H1 (cell line): ENCODE measurements at regions not wholly inside any gene's neighbourhood (a gene's known extent, or its start where the extent isn't known, plus 50 kb on each side); places are given as distances from the start of the nearest gene placed in this dataset.

Experiments
- CTCF ChIA-PET: fragments of 300-600 bp; sonication (Branson Sonifier 250); formaldehyde crosslinking; loops from one replicate; lab custom pipeline; 2021; ENCODE audit not compliant: partially characterized antibody; lab: Charles Lee
- POLR2A ChIA-PET: fragments of 300-600 bp; sonication (Branson Sonifier 250); formaldehyde crosslinking; loops from one replicate; lab custom pipeline; 2021; ENCODE audit warnings: inconsistent platforms; ENCODE audit not compliant: partially characterized antibody; lab: Charles Lee
- DNase-seq, 2 experiments: peaks; one replicate each; pipeline versions ENCODE4 v3.0.0 to v3.0.0-alpha.2; 2010 to 2022; ENCODE audit warnings: low spot score in 2 of 2, low read depth in 1 of 2, mixed read lengths in 1 of 2
- FAIRE-seq: peaks from 2 replicates; lab custom pipeline; 2011; peaks lifted over from hg19 to GRCh38; lab: Jason Lieb, UNC
- H2AFZ ChIP-seq: 2 replicates; pipeline ENCODE4 v1.8.1; 2012; ENCODE audit warnings: low read length, inconsistent platforms
- H2AK5ac ChIP-seq: 2 replicates; pipeline ENCODE4 v1.6.1; 2013; ENCODE audit warnings: low read depth, low read length
- H2BK120ac ChIP-seq: replicated peaks from 2 replicates; pipeline ENCODE3; 2013; ENCODE audit warnings: low read depth, low read length, inconsistent platforms
- H2BK12ac ChIP-seq: 2 replicates; pipeline ENCODE4 v1.6.1; 2013; ENCODE audit warnings: low read depth, low read length
- H2BK15ac ChIP-seq: 2 replicates; pipeline ENCODE4 v1.6.1; 2013; ENCODE audit warnings: low read length
- H2BK20ac ChIP-seq: 2 replicates; pipeline ENCODE4 v1.6.1; 2013; ENCODE audit warnings: low read length
- H2BK5ac ChIP-seq: 2 replicates; pipeline ENCODE4 v1.6.1; 2013; ENCODE audit warnings: low read depth, low read length
- H3K14ac ChIP-seq: 2 replicates; pipeline ENCODE4 v1.6.1; 2013; ENCODE audit warnings: inconsistent platforms; ENCODE audit not compliant: insufficient read length
- H3K18ac ChIP-seq: 2 replicates; pipeline ENCODE4 v1.6.1; 2013; ENCODE audit warnings: low read length; ENCODE audit errors: extremely low read depth
- H3K23ac ChIP-seq: 2 replicates; pipeline ENCODE4 v1.6.1; 2013; ENCODE audit warnings: inconsistent platforms; ENCODE audit not compliant: insufficient read length
- H3K23me2 ChIP-seq: 2 replicates; pipeline ENCODE4 v1.6.1; 2013; ENCODE audit warnings: low read depth, low read length
- H3K27ac ChIP-seq: 2 replicates; pipeline ENCODE4 v1.6.1; 2011; ENCODE audit warnings: low read depth, low read length, inconsistent platforms
- H3K27me3 ChIP-seq, 4 experiments: replicated peaks in 1 of 4; 1 replicate in 1 of 4; 2 replicates in 3 of 4; pipeline versions ENCODE4 v1.6.1 to v1.8.1; 2011 to 2013; ENCODE audit warnings: low read length in 3 of 4, mild to moderate bottlenecking in 3 of 4, inconsistent platforms in 2 of 4, mixed read lengths in 2 of 4, moderate library complexity in 1 of 4; ENCODE audit not compliant: control insufficient read depth in 3 of 4, insufficient read depth in 3 of 4; ENCODE audit errors: extremely low read depth in 1 of 4
- H3K36me3 ChIP-seq, 4 experiments: 2 replicates each; pipeline versions ENCODE4 v1.6.1 to v1.8.1; 2011 to 2013; ENCODE audit warnings: mild to moderate bottlenecking in 4 of 4, low read length in 3 of 4, moderate library complexity in 2 of 4, control low read depth in 1 of 4, inconsistent platforms in 1 of 4; ENCODE audit not compliant: insufficient read depth in 4 of 4, control insufficient read depth in 2 of 4
- H3K4ac ChIP-seq: replicated peaks from 2 replicates; pipeline ENCODE3; 2013; ENCODE audit warnings: low read length, low read depth, mixed read lengths, inconsistent platforms; ENCODE audit not compliant: insufficient read length
- H3K4me1 ChIP-seq, 4 experiments: replicated peaks in 1 of 4; 1 replicate in 1 of 4; 2 replicates in 3 of 4; pipeline versions ENCODE4 v1.6.1 to v1.8.1; 2011 to 2013; ENCODE audit warnings: low read length in 3 of 4, inconsistent platforms in 2 of 4, mixed read lengths in 1 of 4; ENCODE audit not compliant: insufficient read depth in 4 of 4, control insufficient read depth in 3 of 4
- H3K4me2 ChIP-seq, 2 experiments: 2 replicates each; pipeline versions ENCODE4 v1.6.1 to v1.8.1; 2011 to 2013; ENCODE audit warnings: low read depth in 2 of 2, low read length in 2 of 2, control low read depth in 1 of 2, inconsistent platforms in 1 of 2, mild to moderate bottlenecking in 1 of 2; ENCODE audit not compliant: insufficient read depth in 1 of 2
- H3K4me3 ChIP-seq, 4 experiments: fragments of 200-600, 300-600 bp in 1 of 4; sonication (generic), shearing (Covaris generic), sonication (Bioruptor Twin) in 1 of 4; 2 replicates each; pipeline versions ENCODE4 v1.5.1 to v1.8.1; 2011 to 2016; ENCODE audit warnings: low read length in 4 of 4, low read depth in 3 of 4, control low read depth in 2 of 4, inconsistent platforms in 2 of 4, mild to moderate bottlenecking in 2 of 4, mixed read lengths in 1 of 4, moderate library complexity in 1 of 4; ENCODE audit not compliant: insufficient read depth in 2 of 4; ENCODE audit errors: extremely low read depth in 1 of 4
- H3K56ac ChIP-seq: replicated peaks from 2 replicates; pipeline ENCODE3; 2013; ENCODE audit warnings: low read depth, mild to moderate bottlenecking, mixed read lengths, low read length, inconsistent platforms; ENCODE audit not compliant: insufficient read length
- H3K79me1 ChIP-seq: 2 replicates; pipeline ENCODE4 v1.6.1; 2013; ENCODE audit warnings: low read depth, low read length, control low read depth
- H3K79me2 ChIP-seq, 2 experiments: 2 replicates each; pipeline versions ENCODE4 v1.6.1 to v1.8.1; 2012 to 2013; ENCODE audit warnings: low read length in 2 of 2, mild to moderate bottlenecking in 2 of 2, inconsistent platforms in 1 of 2; ENCODE audit not compliant: insufficient read depth in 2 of 2, control insufficient read depth in 1 of 2
- H3K9ac ChIP-seq, 4 experiments: replicated peaks in 1 of 4; 1 replicate in 1 of 4; 2 replicates in 3 of 4; pipeline versions ENCODE4 v1.6.1 to v1.8.1; 2011 to 2013; ENCODE audit warnings: low read depth in 3 of 4, low read length in 3 of 4, control low read depth in 2 of 4, mild to moderate bottlenecking in 2 of 4, moderate library complexity in 2 of 4, inconsistent platforms in 1 of 4; ENCODE audit errors: extremely low read depth in 1 of 4
- H3K9me3 ChIP-seq, 2 experiments: 2 replicates each; pipeline versions ENCODE4 v1.6.1 to v1.8.1; 2012 to 2013; ENCODE audit warnings: mild to moderate bottlenecking in 2 of 2, moderate library complexity in 2 of 2, control low read depth in 1 of 2, inconsistent platforms in 1 of 2, low read depth in 1 of 2, low read length in 1 of 2, mixed read lengths in 1 of 2; ENCODE audit not compliant: insufficient read depth in 2 of 2
- H4K20me1 ChIP-seq, 2 experiments: replicated peaks in 1 of 2; 2 replicates each; pipeline versions ENCODE3 to v1.8.1; 2011 to 2013; ENCODE audit warnings: inconsistent platforms in 2 of 2, low read length in 2 of 2, mild to moderate bottlenecking in 1 of 2; ENCODE audit not compliant: insufficient read depth in 2 of 2, control insufficient read depth in 1 of 2
- H4K5ac ChIP-seq: 2 replicates; pipeline ENCODE4 v1.6.1; 2013; ENCODE audit warnings: low read length, low read depth, mixed read lengths, inconsistent platforms; ENCODE audit not compliant: insufficient read length
- H4K8ac ChIP-seq: 2 replicates; pipeline ENCODE4 v1.8.0; 2013; ENCODE audit warnings: mild to moderate bottlenecking, moderate library complexity, low read length, inconsistent platforms; ENCODE audit not compliant: insufficient read depth; ENCODE audit errors: extremely low read depth
- H4K91ac ChIP-seq: replicated peaks from 2 replicates; pipeline ENCODE3; 2013; ENCODE audit warnings: low read length, mixed read lengths, inconsistent platforms; ENCODE audit not compliant: insufficient read length
- ASH2L ChIP-seq: fragments of 200-600, 300-600 bp; sonication (generic); IDR thresholded peaks from one replicate; pipeline ENCODE4 v1.7.1; 2017; ENCODE audit warnings: low read length
- CTCF ChIP-seq, 3 experiments: IDR thresholded peaks; 1 replicate in 2 of 3; 2 replicates in 1 of 3; pipeline versions ENCODE4 v1.5.1 to v1.6.1; 2011; ENCODE audit warnings: low read length in 3 of 3, mild to moderate bottlenecking in 3 of 3, inconsistent platforms in 2 of 3, low read depth in 1 of 3, moderate library complexity in 1 of 3; ENCODE audit not compliant: insufficient read depth in 1 of 3; ENCODE audit errors: control extremely low read depth in 1 of 3
- GABPA ChIP-seq: IDR thresholded peaks from 2 replicates; pipeline ENCODE4 v1.6.1; 2011; ENCODE audit warnings: mild to moderate bottlenecking, low read length, moderate library complexity, borderline replicate concordance; ENCODE audit not compliant: insufficient read depth
- JUN ChIP-seq: IDR thresholded peaks from 2 replicates; pipeline ENCODE4 v1.6.1; 2011; ENCODE audit warnings: low read depth, mild to moderate bottlenecking, improper control_type of control experiment, low read length
- JUND ChIP-seq: IDR thresholded peaks from 2 replicates; pipeline ENCODE4 v1.6.1; 2011; ENCODE audit warnings: mild to moderate bottlenecking, improper control_type of control experiment, low read length
- POLR2AphosphoS5 ChIP-seq: IDR thresholded peaks from 2 replicates; pipeline ENCODE4 v1.6.1; 2011; ENCODE audit warnings: low read depth, low read length
- SP4 ChIP-seq: IDR thresholded peaks from 2 replicates; pipeline ENCODE4 v1.6.1; 2012; ENCODE audit warnings: low read length, inconsistent platforms
- TCF12 ChIP-seq: IDR thresholded peaks from 2 replicates; pipeline ENCODE4 v1.6.1; 2011; ENCODE audit warnings: low read depth, mild to moderate bottlenecking, low read length
- TEAD4 ChIP-seq: IDR thresholded peaks from 2 replicates; pipeline ENCODE4 v1.6.1; 2012; ENCODE audit warnings: low read depth, low read length, inconsistent platforms, mixed read lengths
- WGBS, 2 experiments: shearing (Covaris generic) in 1 of 2; methylation state at CpG; one replicate each; pipeline versions ENCODE4 v1.1.6 to v1.1.7; 2013 to 2015; ENCODE audit warnings: low lambda C conversion rate in 2 of 2, mixed read lengths in 2 of 2, inconsistent platforms in 1 of 2, low coverage in 1 of 2, missing lambda C conversion rate in 1 of 2; ENCODE audit not compliant: insufficient replicate concordance in 2 of 2, insufficient coverage in 1 of 2, insufficient read length in 1 of 2; ENCODE audit errors: extremely low coverage in 1 of 2, missing lambda C conversion rate in 1 of 2; 5-methylcytosine and 5-hydroxymethylcytosine counted together

DNA sequence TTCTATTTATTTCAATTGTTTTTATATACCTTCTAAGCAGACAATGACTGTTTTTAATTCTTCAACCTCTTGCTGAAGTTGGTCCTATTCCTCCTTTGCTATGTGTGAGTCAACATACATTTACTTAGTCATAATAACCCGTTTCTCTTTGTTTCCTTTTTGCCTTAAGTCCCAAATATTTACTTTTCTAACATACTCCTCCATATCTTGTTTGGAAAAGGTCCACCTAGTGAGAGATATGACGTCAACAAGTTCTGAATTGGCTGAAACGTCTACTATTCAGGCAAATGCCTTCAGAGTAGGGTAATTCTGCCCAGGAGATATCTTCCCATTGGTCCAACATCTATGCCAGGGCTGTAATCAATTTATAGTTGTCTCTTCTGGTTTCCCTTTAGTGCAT is 179.3 kb upstream of the GEMIN8 start:
- Histone ChIP-seq H4K91ac (no peak overlapping the region), H3K79me1 (no peaks in the 10 kb centered on the region)

More for the DNA sequence above, 179.3 kb upstream of the GEMIN8 start:
- no peaks in the 10 kb centered on the region for H3K23me2 ChIP-seq
- no peak overlapping the region for H2BK120ac ChIP-seq
- H3K9me3 ChIP-seq: peaks cover 2 to 6% of the 10 kb centered on the region in 2 experiments; a peak in 1 of 4 replicates
- no peaks in the 10 kb centered on the region for H3K79me2 ChIP-seq
- CTCF ChIA-PET: no interaction called here
- H3K36me3 ChIP-seq: no peaks in the 10 kb centered on the region
- DNase-seq (no peak), FAIRE-seq (no peak)
- no peak overlapping the region for H2AFZ ChIP-seq
- no peak overlapping the region for H4K8ac ChIP-seq
- no peak overlapping the region for H2BK12ac ChIP-seq
- H3K9ac ChIP-seq: no peak overlapping the region
- no peak overlapping the region for H2AK5ac ChIP-seq
- H3K4me1 ChIP-seq: no peaks in the 10 kb centered on the region
- TF ChIP-seq JUN (no peak), JUND (no peak), ASH2L (no peak), TEAD4 (no peak), CTCF (IDR thresholded peaks at IDR 0.05; ENCODE audit: control extremely low read depth in 1 of 3, insufficient read depth in 1 of 3, low read depth in 1 of 3, low read length in 3 of 3) (no peak), GABPA (no peak), POLR2AphosphoS5 (no peak), TCF12 (no peak), SP4 (no peak)
- no peak overlapping the region for H2BK15ac ChIP-seq
- no peak overlapping the region for H3K14ac ChIP-seq
- no peaks in the 10 kb centered on the region for H4K20me1 ChIP-seq
- H2BK20ac ChIP-seq: no peak overlapping the region
- H2BK5ac ChIP-seq: no peak overlapping the region
- no peak overlapping the region for H4K5ac ChIP-seq
- H3K4me3 ChIP-seq: no peak overlapping the region
- H3K4me2 ChIP-seq: no peak overlapping the region
- POLR2A ChIA-PET: no interaction called here
- no peak overlapping the region for H3K4ac ChIP-seq
- 86% methylated on average over 3 of the region's 3 CpGs; no CpG with 5 or more reads in 1 of the 2 experiments for WGBS, 2 experiments
- no peak overlapping the region for H3K56ac ChIP-seq
- no peaks in the 10 kb centered on the region for H3K27me3 ChIP-seq
- no peak overlapping the region for H3K27ac ChIP-seq
- H3K18ac ChIP-seq: no peak overlapping the region
- no peak overlapping the region for H3K23ac ChIP-seq
